K562 (cell line): ENCODE measurements at regions not wholly inside any gene's neighbourhood (a gene's known extent, or its start where the extent isn't known, plus 50 kb on each side); places are given as distances from the start of the nearest gene placed in this dataset.

Experiments
- ATAC-seq: fragments of 200-7000 bp; cut with Tn5 transposase; 3 replicates; pipeline ENCODE4 v1.9.1; 2020; ENCODE audit warnings: moderate library complexity
- BruUV-seq: library from RNA; stranded (reverse); fragments of 400-500 nt; replicated peaks from 2 replicates; lab custom pipeline; 2021; lab: Mats Ljungman, UMichigan
- CTCF ChIA-PET: fragments of 300-600 bp; formaldehyde crosslinking; extraction: SDS; loops from one replicate; lab custom pipeline; 2021; ENCODE audit warnings: low intra/inter-chr PET ratio; lab: Yijun Ruan, JAX
- POLR2A ChIA-PET: fragments of 300-600, 350-650 bp; sonication (Branson Sonifier 250); formaldehyde crosslinking; extraction: SDS; loops from one replicate; lab custom pipeline; 2021; ENCODE audit warnings: antibody characterized with exemption, inconsistent platforms; lab: Yijun Ruan, JAX
- DNase-seq, 4 experiments: peaks; one replicate each; pipeline versions ENCODE4 v3.0.0 to v3.0.0-alpha.2; 2011 to 2018; ENCODE audit warnings: low spot score in 3 of 4, mixed read lengths in 3 of 4; ENCODE audit errors: extremely low read depth in 1 of 4
- FAIRE-seq: peaks from 2 replicates; lab custom pipeline; 2011; peaks lifted over from hg19 to GRCh38; lab: Jason Lieb, UNC
- H2AFZ ChIP-seq: 2 replicates; pipeline ENCODE4 v1.6.0; 2011; ENCODE audit warnings: low read depth, low read length, control low read depth, inconsistent platforms
- H3K27ac ChIP-seq: fragments of 200-600 bp; 3 replicates; pipeline ENCODE4 v1.8.0; 2011; ENCODE audit warnings: low read depth, mild to moderate bottlenecking, control low read depth, inconsistent platforms, low read length, moderate library complexity, mixed read lengths; ENCODE audit errors: extremely low read depth
- H3K27me3 ChIP-seq, 2 experiments: fragments of 300-600 bp in 1 of 2; 2 replicates in 1 of 2; 3 replicates in 1 of 2; pipeline versions ENCODE4 v1.6.0 to v1.8.0; 2011; ENCODE audit warnings: inconsistent platforms in 2 of 2, low read length in 2 of 2, mild to moderate bottlenecking in 1 of 2, mixed read lengths in 1 of 2, moderate library complexity in 1 of 2; ENCODE audit not compliant: control insufficient read depth in 2 of 2, insufficient read depth in 2 of 2
- H3K36me3 ChIP-seq: fragments of 300-600 bp; 3 replicates; pipeline ENCODE4 v1.8.0; 2011; ENCODE audit warnings: mild to moderate bottlenecking, low read length, inconsistent platforms; ENCODE audit not compliant: control insufficient read depth, insufficient read depth
- H3K4me1 ChIP-seq, 2 experiments: fragments of 200-600 bp in 1 of 2; replicated peaks in 1 of 2; 2 replicates in 1 of 2; 3 replicates in 1 of 2; pipeline versions ENCODE4 v1.5.1 to v1.8.0; 2011; ENCODE audit warnings: inconsistent platforms in 2 of 2, low read length in 2 of 2, mild to moderate bottlenecking in 1 of 2, mixed read lengths in 1 of 2, moderate library complexity in 1 of 2; ENCODE audit not compliant: control insufficient read depth in 2 of 2, insufficient read depth in 2 of 2
- H3K4me2 ChIP-seq: 2 replicates; pipeline ENCODE4 v1.6.1; 2011; ENCODE audit warnings: low read length, control low read depth, inconsistent platforms, mixed read lengths; ENCODE audit not compliant: insufficient read depth
- H3K4me3 ChIP-seq: fragments of 200-600 bp; sonication (generic), shearing (Covaris generic); 2 replicates; pipeline ENCODE4 v1.5.1; 2016; ENCODE audit warnings: control low read depth, inconsistent platforms
- H3K79me2 ChIP-seq: fragments of 200-600 bp; 3 replicates; pipeline ENCODE4 v1.8.0; 2011; ENCODE audit warnings: low read length, inconsistent platforms; ENCODE audit not compliant: control insufficient read depth, insufficient read depth
- H3K9ac ChIP-seq, 2 experiments: 2 replicates each; pipeline versions ENCODE4 v1.6.0 to v1.6.1; 2011; ENCODE audit warnings: low read depth in 2 of 2, low read length in 2 of 2, control low read depth in 1 of 2, inconsistent platforms in 1 of 2, mild to moderate bottlenecking in 1 of 2, mixed read lengths in 1 of 2; ENCODE audit not compliant: insufficient read depth in 1 of 2
- H3K9me1 ChIP-seq: one replicate; pipeline ENCODE4 v1.6.0; 2011; ENCODE audit warnings: inconsistent platforms, mild to moderate bottlenecking, low read length, moderate library complexity; ENCODE audit not compliant: control insufficient read depth, insufficient read depth
- H3K9me3 ChIP-seq: replicated peaks from 2 replicates; pipeline ENCODE4 v1.5.1; 2011; ENCODE audit warnings: low read depth, low read length, inconsistent platforms; ENCODE audit not compliant: control insufficient read depth, insufficient read depth
- H4K20me1 ChIP-seq: replicated peaks from 2 replicates; pipeline ENCODE4 v1.6.1; 2011; ENCODE audit warnings: low read length, inconsistent platforms, mixed read lengths; ENCODE audit not compliant: control insufficient read depth, insufficient read depth
- AFF1 ChIP-seq, 2 experiments: fragments of 450-650 bp; IDR thresholded peaks; 2 replicates each; pipeline ENCODE4 v1.6.1; 2018; ENCODE audit warnings: mild to moderate bottlenecking in 2 of 2, low read depth in 1 of 2; ENCODE audit not compliant: partially characterized antibody in 2 of 2
- CEBPB ChIP-seq: fragments of 450-650 bp; IDR thresholded peaks from 2 replicates; pipeline ENCODE4 v1.6.1; 2016; ENCODE audit warnings: missing genetic modification characterization, missing compliant biosample characterization
- DEAF1 ChIP-seq: fragments of 450-650 bp; formaldehyde crosslinking; IDR thresholded peaks from 2 replicates; pipeline ENCODE4 v1.4.0; 2020; ENCODE audit warnings: mild to moderate bottlenecking, moderate library complexity
- E2F6 ChIP-seq, 2 experiments: IDR thresholded peaks; 2 replicates each; pipeline ENCODE4 v1.6.1; 2011; ENCODE audit warnings: borderline replicate concordance in 1 of 2, control low read depth in 1 of 2, low read depth in 1 of 2, low read length in 1 of 2, mild to moderate bottlenecking in 1 of 2, mixed read lengths in 1 of 2, moderate library complexity in 1 of 2; ENCODE audit not compliant: insufficient read depth in 1 of 2, insufficient read length in 1 of 2, poor library complexity in 1 of 2, severe bottlenecking in 1 of 2; ENCODE audit errors: extremely low read depth in 1 of 2
- EWSR1 ChIP-seq: fragments of 450-650 bp; IDR thresholded peaks from 2 replicates; pipeline ENCODE4 v1.6.1; 2018; ENCODE audit warnings: borderline replicate concordance, mild to moderate bottlenecking, low read depth, moderate library complexity; ENCODE audit not compliant: partially characterized antibody
- FOSL1 ChIP-seq: fragments of 200-800 bp; sonication (Bioruptor generic); conservative IDR thresholded peaks from 2 replicates; pipeline ENCODE4 v1.6.1; 2016; ENCODE audit warnings: missing genetic modification characterization, missing compliant biosample characterization
- HMGXB4 ChIP-seq: sonication (generic); formaldehyde crosslinking; IDR thresholded peaks from 2 replicates; pipeline ENCODE4 v1.8.1; 2023; ENCODE audit warnings: mild to moderate bottlenecking, missing genetic modification reagents
- NCOR1 ChIP-seq: fragments of 450-650 bp; IDR thresholded peaks from 2 replicates; pipeline ENCODE4 v1.6.1; 2016; ENCODE audit warnings: mild to moderate bottlenecking, moderate library complexity
- SIRT6 ChIP-seq: IDR thresholded peaks from one replicate; pipeline ENCODE4 v1.6.1; 2012; ENCODE audit warnings: low read depth, mild to moderate bottlenecking, control low read depth, inconsistent platforms, low read length, moderate library complexity
- WHSC1 ChIP-seq: IDR thresholded peaks from one replicate; pipeline ENCODE4 v1.6.1; 2012; ENCODE audit warnings: low read length, control low read depth, inconsistent platforms
- ZNF239 ChIP-seq: fragments of 250-450 bp; sonication (Bioruptor Pico); IDR thresholded peaks from 2 replicates; pipeline ENCODE4 v1.4.0; 2020; ENCODE audit warnings: mild to moderate bottlenecking
- ZNF57 ChIP-seq: fragments of 450-650 bp; formaldehyde crosslinking; IDR thresholded peaks from 2 replicates; pipeline ENCODE4 v1.4.0; 2020; ENCODE audit warnings: mild to moderate bottlenecking, moderate library complexity
- WGBS: fragments of 100-300 bp; shearing (Covaris generic); methylation state at CpG from one replicate; pipeline ENCODE4 v1.1.6; 2016; ENCODE audit warnings: low coverage, mixed read lengths; ENCODE audit not compliant: insufficient coverage; ENCODE audit errors: missing lambda C conversion rate; 5-methylcytosine and 5-hydroxymethylcytosine counted together
- in situ Hi-C: fragments of 300-500 bp; cut with MboI; formaldehyde crosslinking; loops from 4 replicates; pipeline ENCODE4 v1.15.0; 2018; ENCODE audit warnings: inconsistent platforms, mixed read lengths
- intact Hi-C: fragments of 100-400 bp; cut with micrococcal nuclease; formaldehyde crosslinking; loops from 2 replicates; pipeline ENCODE4 v1.14.2; 2022

GRCh38 chr11:76266286-76267100 lies 60.2 kb upstream of the WNT11 start:
- no peak overlapping the region for H3K4me2 ChIP-seq
- no peaks in the 10 kb centered on the region for H3K9me3 ChIP-seq
- intact Hi-C loops: no loop called here
- no peak overlapping the region for H3K27ac ChIP-seq
- peaks cover 1 to 50% of the 10 kb centered on the region in 2 experiments; a peak in 4 of 5 replicates for H3K27me3 ChIP-seq
- no peaks in the 10 kb centered on the region for H3K36me3 ChIP-seq
- in situ Hi-C loops: no loop called here
- ATAC-seq (no peak), FAIRE-seq (no peak), DNase-seq (no peak)
- no peaks in the 10 kb centered on the region; a peak in 1 of 5 replicates for H3K4me1 ChIP-seq
- POLR2A ChIA-PET: interaction anchor here (0.7 to 2.0 kb wide), 2 partner anchors 12 to 44 kb away, joined by 6 read pairs; no protein-coding TSS in a partner anchor
- no TSS peak for BruUV-seq
- H3K4me3 ChIP-seq: no peak overlapping the region
- H3K79me2 ChIP-seq: no peaks in the 10 kb centered on the region
- H3K9ac ChIP-seq: no peak overlapping the region
- H4K20me1 ChIP-seq: 0 out of 2 replicates have a peak, but pooled peaks cover 4% of the 10 kb centered on the region
- WGBS: 0% methylated on average over 8 of the region's 8 CpGs
- CTCF ChIA-PET: no interaction called here
- no peak overlapping the region for H2AFZ ChIP-seq
- no peaks in the 10 kb centered on the region for H3K9me1 ChIP-seq
- TF ChIP-seq E2F6 (IDR thresholded peaks at IDR 0.05; ENCODE audit: borderline replicate concordance in 1 of 2, extremely low read depth in 1 of 2, insufficient read depth in 1 of 2, insufficient read length in 1 of 2, low read depth in 1 of 2, low read length in 1 of 2, poor library complexity in 1 of 2, severe bottlenecking in 1 of 2) (no peak), HMGXB4 (no peak), FOSL1 (peak; percentile 55), ZNF239 (CRISPR knock-in tag) (no peak), EWSR1 (no peak), NCOR1 (no peak), ZNF57 (CRISPR knock-in tag) (no peak), CEBPB (tag) (0 out of 2 replicates have a peak, but pooled peaks have one; percentile 6), WHSC1 (no peak), AFF1 (IDR thresholded peaks at IDR 0.05; ENCODE audit: low read depth in 1 of 2, partially characterized antibody in 2 of 2) (no peak), DEAF1 (CRISPR knock-in tag) (no peak), SIRT6 (no peak)
